Muscle layer of colon (tissue), 2 donors: ENCODE measurements at regions not wholly inside any gene's neighbourhood (a gene's known extent, or its start where the extent isn't known, plus 50 kb on each side); places are given as distances from the start of the nearest gene placed in this dataset.

Experiments used
- H3K27ac ChIP-seq: one replicate; pipeline ENCODE4 v1.7.0; 2013; ENCODE audit warnings: low read depth, mild to moderate bottlenecking, low read length, moderate library complexity
- H3K27me3 ChIP-seq, 2 donors: one replicate each; pipeline ENCODE4 v1.7.0; 2013; ENCODE audit warnings: low read length in 2 of 2, mild to moderate bottlenecking in 2 of 2; ENCODE audit not compliant: insufficient read depth in 2 of 2, control insufficient read depth in 1 of 2
- H3K36me3 ChIP-seq: one replicate; pipeline ENCODE4 v1.7.0; 2013; ENCODE audit warnings: mild to moderate bottlenecking, low read length; ENCODE audit not compliant: insufficient read depth
- H3K4me1 ChIP-seq: one replicate; pipeline ENCODE4 v1.7.0; 2013; ENCODE audit warnings: mild to moderate bottlenecking, low read length; ENCODE audit not compliant: insufficient read depth
- H3K4me3 ChIP-seq, 2 donors: one replicate each; pipeline ENCODE4 v1.7.0; 2013; ENCODE audit warnings: low read length in 2 of 2, low read depth in 1 of 2, mild to moderate bottlenecking in 1 of 2, moderate library complexity in 1 of 2
- H3K9ac ChIP-seq: one replicate; pipeline ENCODE4 v1.7.0; 2013; ENCODE audit warnings: low read length
- H3K9me3 ChIP-seq: one replicate; pipeline ENCODE4 v1.7.0; 2013; ENCODE audit warnings: mild to moderate bottlenecking, low read length
- donor health status: abdominal sarcoma.
- donor health status: Adenocarcinoma of cecum.

DNA sequence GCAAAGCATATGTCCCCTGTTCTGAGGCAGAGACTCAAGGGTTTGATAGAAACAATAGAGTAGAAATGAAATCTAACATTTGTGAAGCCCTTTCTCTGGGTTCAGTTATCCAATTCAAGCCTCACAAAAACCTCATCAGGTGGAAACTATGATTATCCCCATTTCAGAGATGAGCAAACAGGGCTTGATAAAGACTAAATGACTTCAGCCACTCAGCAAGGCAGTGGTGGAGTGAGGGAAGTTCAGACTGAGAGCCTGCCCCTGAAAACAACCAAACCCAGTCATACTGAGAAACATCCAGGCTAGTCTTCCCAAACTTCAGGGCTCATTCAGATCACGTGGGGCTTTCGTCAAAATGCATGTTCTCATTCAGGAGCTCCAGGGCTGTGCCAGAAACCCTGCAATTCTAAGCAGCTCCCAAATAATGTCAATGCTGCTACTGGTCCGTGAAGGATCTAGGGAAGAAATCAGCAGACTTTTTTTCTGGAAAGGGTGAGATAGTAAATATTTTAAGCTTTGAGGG lies 109.6 kb upstream of the KIT start:
- no peak overlapping the region for H3K9ac ChIP-seq

DNA sequence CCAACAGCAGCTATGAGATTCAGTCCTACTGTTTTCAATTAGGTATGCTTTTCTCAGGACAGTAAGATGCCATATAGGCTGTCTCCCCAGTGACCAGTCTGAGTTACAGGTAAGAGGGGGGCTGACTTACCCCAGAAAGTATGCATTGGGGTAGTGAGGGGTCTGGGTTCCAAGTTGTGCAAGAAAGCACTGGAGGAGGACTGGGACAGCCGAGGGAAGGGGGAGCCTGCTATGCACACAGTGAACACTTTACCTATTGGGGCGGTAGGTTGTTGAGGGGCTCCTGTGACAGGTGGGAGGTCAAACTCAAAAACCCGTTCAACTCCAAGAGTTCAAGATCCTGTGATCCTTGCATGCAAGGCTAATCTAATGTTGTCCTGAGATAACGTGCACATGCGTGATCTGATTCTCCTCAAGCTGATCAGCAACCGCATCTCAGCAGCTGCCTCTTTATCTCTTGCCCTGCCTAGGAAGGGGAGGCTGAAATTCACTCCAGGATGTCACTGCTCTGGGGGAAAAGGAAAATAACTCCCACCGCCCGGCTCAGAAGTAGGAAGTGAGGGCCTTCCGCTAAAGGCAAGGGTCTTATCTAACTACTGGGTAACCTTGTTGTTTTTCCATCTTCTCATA lies 108.8 kb upstream of the KIT start:
- H3K27ac ChIP-seq: no peak overlapping the region
- H3K4me3 ChIP-seq: no peak overlapping the region
- no peaks in the 10 kb centered on the region for H3K9me3 ChIP-seq
- no peaks in the 10 kb centered on the region for H3K4me1 ChIP-seq
- no peaks in the 10 kb centered on the region for H3K27me3 ChIP-seq
- no peak overlapping the region for H3K9ac ChIP-seq
- no peaks in the 10 kb centered on the region for H3K36me3 ChIP-seq

More for the DNA sequence above, 109.6 kb upstream of the KIT start:
- Histone ChIP-seq H3K4me3 (no peak overlapping the region), H3K4me1 (no peaks in the 10 kb centered on the region), H3K27me3 (no peaks in the 10 kb centered on the region), H3K9me3 (no peaks in the 10 kb centered on the region), H3K27ac (no peak overlapping the region), H3K36me3 (no peaks in the 10 kb centered on the region)

DNA sequence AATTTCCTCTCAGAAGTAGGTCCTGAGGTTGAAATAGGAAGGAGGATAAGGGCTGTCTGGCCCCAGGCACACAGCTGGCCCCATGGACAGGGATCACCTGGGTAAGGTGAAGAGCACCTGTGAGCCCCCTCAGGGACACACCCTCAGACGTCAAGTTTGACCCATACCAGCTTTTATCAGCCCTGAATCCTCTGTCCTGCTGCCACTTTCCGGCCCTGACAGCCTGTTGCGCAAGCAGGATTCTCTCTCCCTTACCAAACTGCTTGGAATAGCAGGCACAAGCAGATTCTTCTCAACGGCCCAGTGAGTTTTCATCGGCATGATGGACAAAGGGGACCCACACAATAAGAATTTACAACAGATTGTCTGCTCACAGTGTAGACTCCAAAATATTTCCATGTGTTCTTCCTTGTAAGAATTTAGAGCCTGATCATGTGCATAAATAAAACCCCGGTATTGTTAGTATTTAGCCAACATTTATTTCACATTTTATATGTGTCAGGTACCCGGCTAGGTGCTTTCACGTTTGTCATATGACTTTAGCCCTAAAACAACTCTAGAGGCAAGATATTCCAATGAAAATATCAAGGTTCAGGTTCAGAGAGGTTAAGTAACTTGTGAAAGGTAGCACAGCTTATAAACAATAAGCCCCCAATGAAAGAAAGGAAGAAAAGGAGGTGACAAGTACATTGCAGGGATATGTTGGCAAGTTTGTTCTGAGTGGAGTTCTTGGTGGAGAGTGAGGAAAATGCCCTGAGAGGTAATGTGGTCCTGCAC lies 107.2 kb upstream of the KIT start:
- no peak overlapping the region for H3K4me3 ChIP-seq
- H3K4me1 ChIP-seq: no peaks in the 10 kb centered on the region
- no peaks in the 10 kb centered on the region for H3K36me3 ChIP-seq
- no peak overlapping the region for H3K9ac ChIP-seq
- H3K27me3 ChIP-seq: no peaks in the 10 kb centered on the region
- H3K9me3 ChIP-seq: no peaks in the 10 kb centered on the region
- no peak overlapping the region for H3K27ac ChIP-seq

DNA sequence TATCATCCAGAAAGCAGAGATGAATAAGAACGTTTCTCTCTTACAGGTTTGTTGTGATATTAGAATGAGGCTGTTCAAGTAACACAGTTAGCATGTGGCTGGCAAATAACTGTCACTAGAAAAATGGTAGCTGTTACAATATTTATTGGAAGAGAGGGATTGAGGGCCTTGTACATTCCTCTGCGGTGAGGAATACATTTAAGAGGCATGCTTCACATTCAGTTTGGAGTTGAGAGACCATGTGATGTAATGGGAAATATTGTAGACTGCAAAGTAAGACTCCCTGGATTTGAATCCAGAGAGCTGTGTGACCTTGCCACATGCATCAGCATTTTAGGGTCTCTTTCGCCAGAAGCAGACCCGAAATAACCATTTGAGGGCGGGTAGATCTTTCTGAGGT lies 104.8 kb upstream of the KIT start:
- Histone ChIP-seq H3K36me3 (no peaks in the 10 kb centered on the region), H3K4me1 (no peaks in the 10 kb centered on the region), H3K27ac (no peak overlapping the region)

GRCh38 chr4:54554339-54554990 lies 103.3 kb upstream of the KIT start:
- Histone ChIP-seq H3K27ac (no peak overlapping the region), H3K4me1 (no peaks in the 10 kb centered on the region), H3K27me3 (no peaks in the 10 kb centered on the region), H3K9ac (no peak overlapping the region), H3K4me3 (no peak overlapping the region), H3K36me3 (no peaks in the 10 kb centered on the region), H3K9me3 (no peaks in the 10 kb centered on the region)

More for the DNA sequence above, 104.8 kb upstream of the KIT start:
- Histone ChIP-seq H3K9me3 (no peaks in the 10 kb centered on the region), H3K4me3 (no peak overlapping the region), H3K9ac (no peak overlapping the region), H3K27me3 (no peaks in the 10 kb centered on the region)

GRCh38 chr4:54556051-54556450 lies 101.7 kb upstream of the KIT start:
- H3K4me3 ChIP-seq: no peak overlapping the region
- no peak overlapping the region for H3K27ac ChIP-seq
- H3K9me3 ChIP-seq: no peaks in the 10 kb centered on the region
- no peaks in the 10 kb centered on the region for H3K27me3 ChIP-seq
- no peak overlapping the region for H3K9ac ChIP-seq
- no peaks in the 10 kb centered on the region for H3K36me3 ChIP-seq
- no peaks in the 10 kb centered on the region for H3K4me1 ChIP-seq

DNA sequence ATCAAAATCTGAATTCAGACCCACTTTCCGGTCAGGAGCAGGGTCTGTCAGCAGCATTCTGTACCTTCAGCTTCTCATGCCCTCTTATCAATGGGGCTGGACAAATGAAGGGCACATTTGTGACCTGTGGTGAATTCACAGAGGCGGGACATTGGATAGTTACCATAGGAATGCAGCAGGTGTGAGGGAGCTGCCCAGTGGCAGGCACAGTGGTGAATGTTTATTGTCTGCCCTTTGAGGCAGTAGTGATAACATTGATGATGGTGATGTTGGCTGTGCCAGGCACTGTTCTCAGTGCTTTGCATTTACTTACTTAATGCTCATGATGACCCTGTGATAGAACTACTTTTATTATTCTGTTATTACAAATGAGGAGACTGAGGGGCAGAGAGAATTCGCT lies 101.2 kb upstream of the KIT start:
- Histone ChIP-seq H3K27ac (no peak overlapping the region), H3K27me3 (no peaks in the 10 kb centered on the region), H3K4me3 (no peak overlapping the region), H3K9me3 (no peaks in the 10 kb centered on the region), H3K9ac (no peak overlapping the region), H3K4me1 (no peaks in the 10 kb centered on the region), H3K36me3 (no peaks in the 10 kb centered on the region)

- Histone ChIP-seq H3K9me3 (no peaks in the 10 kb centered on the region), H3K4me1 (no peaks in the 10 kb centered on the region), H3K9ac (no peak overlapping the region), H3K27me3 (no peaks in the 10 kb centered on the region), H3K27ac (no peak overlapping the region), H3K4me3 (no peak overlapping the region), H3K36me3 (no peaks in the 10 kb centered on the region)
Observed at GRCh38 chr4:54558889-54559677, 98.7 kb upstream of the KIT start.

DNA sequence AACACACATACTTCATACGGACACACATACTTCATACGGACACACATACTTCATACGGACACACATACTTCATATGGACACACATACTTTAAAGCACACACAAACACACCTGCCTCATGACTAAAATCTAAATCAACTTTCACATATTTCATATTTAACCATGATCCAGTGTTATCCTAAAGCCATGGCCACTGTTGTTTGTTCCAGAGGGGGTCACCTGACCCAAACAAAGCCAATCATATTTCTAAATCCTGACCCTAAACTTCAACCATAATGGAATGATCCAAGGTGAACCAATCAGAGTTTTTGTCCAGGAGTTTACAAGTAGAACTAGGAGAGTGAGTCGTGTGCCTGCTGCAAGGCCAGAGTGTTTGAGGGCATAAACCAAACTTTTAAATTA lies 97.2 kb upstream of the KIT start:
- no peak overlapping the region for H3K9ac ChIP-seq
- H3K4me3 ChIP-seq: no peak overlapping the region
- H3K27ac ChIP-seq: no peak overlapping the region
- no peaks in the 10 kb centered on the region for H3K4me1 ChIP-seq
- H3K36me3 ChIP-seq: no peaks in the 10 kb centered on the region
- no peaks in the 10 kb centered on the region for H3K27me3 ChIP-seq
- no peaks in the 10 kb centered on the region for H3K9me3 ChIP-seq

DNA sequence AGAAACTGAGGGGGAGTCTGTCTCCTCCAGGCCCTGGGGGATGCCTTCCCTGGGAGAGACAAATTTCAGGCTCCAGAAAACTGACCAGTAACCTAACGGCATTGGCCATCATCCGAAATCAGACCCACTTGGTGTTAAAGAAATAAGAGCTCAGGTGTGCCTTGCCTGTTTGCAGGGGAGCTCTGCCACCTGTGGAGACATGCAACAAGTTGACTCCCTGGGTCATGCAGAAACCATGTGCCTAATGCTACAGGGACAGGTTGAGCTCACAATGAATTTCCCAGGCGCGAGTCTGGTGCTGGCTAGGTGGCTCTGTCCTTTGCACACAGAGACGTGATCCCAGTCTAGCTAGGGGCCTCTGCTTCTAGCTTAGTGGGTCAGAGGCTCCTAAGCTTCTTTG lies 95.8 kb upstream of the KIT start:
- Histone ChIP-seq H3K4me1 (no peaks in the 10 kb centered on the region), H3K27me3 (no peaks in the 10 kb centered on the region), H3K27ac (no peak overlapping the region), H3K4me3 (no peak overlapping the region), H3K9ac (no peak overlapping the region), H3K36me3 (no peaks in the 10 kb centered on the region), H3K9me3 (no peaks in the 10 kb centered on the region)

DNA sequence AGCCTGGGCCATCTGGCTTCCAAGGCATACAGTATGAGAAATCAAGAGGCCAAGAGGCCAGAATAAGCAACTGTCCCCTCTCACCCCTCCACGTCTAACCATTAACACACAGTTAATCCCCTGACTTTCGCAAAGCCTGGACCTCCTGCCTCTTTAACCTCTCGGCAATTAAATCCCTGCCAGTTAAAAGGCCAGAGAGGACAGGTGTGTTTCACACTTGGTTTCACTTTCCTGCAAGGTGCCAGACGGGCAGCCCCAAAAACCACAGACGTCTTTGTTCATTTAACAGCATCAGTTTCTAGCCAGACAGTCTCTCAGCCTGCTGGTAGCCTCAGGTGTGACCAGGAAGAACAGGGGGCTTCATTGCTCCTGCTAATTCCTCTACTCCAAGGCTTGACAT lies 91.1 kb upstream of the KIT start:
- Histone ChIP-seq H3K36me3 (no peaks in the 10 kb centered on the region), H3K27me3 (no peaks in the 10 kb centered on the region), H3K4me1 (no peaks in the 10 kb centered on the region), H3K9ac (no peak overlapping the region), H3K27ac (no peak overlapping the region), H3K9me3 (no peaks in the 10 kb centered on the region), H3K4me3 (no peak overlapping the region)
